ENCODE measurements at regions not wholly inside any gene's neighbourhood (a gene's known extent, or its start where the extent isn't known, plus 50 kb on each side); places are given as distances from the start of the nearest gene placed in this dataset.
A peak's percentile ranks its signal among the peaks of the same experiment; 100 is the strongest.

DNA sequence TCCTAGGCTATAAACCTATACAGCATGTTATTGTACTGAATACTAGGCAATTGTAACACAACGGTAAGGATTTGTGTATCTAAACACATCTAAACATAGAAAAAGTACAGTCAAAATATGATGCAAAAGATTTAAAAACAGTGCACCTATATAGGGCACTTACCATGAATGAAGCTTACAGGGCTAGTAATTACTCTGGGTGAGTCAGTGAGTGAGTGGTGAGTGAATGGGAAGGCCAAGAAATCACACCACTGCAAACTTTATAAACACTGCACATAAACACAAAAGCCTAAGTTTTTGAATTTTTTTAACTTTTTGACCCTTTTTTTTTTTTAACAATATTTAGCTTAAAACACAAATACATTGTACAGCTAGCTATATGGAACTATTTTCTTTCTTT, 204.7 kb upstream of the CTNNB1 start:
- no peak overlapping the region for H3K27ac Mint-ChIP-seq
- H3K9me3 Mint-ChIP-seq, result no peaks in the 10 kb centered on the region
- H3K27me3 Mint-ChIP-seq, result peaks cover 17 to 23% of the 10 kb centered on the region in 2 donors
- H3K4me3 Mint-ChIP-seq, result no peak overlapping the region
- no peak for ATAC-seq
- DNase-seq (ENCODE audit: low spot score), result no peak
- peaks cover 0 to 2% of the 10 kb centered on the region in 2 donors for H3K4me1 Mint-ChIP-seq (ENCODE audit: low read depth in 2 of 2)
- no peaks in the 10 kb centered on the region for H3K36me3 Mint-ChIP-seq

DNA sequence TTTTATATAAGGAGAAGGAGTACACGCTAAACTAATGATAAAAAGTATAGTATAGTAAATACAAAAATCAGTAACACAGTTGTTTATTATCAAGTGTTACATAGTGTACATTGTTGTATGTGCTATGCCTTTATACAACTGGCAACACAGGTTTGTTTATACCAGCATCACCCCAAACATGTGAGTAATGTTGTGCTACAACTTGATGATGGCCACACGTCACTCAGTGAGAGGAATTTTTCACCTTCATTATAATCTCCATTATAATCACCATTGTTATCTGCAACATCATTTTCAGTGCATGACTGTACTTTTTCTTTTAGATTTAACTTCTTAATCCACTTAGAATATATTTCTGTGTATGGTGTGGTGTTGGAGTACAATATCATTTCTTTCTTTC, 204.0 kb upstream of the CTNNB1 start:
- H3K9me3 Mint-ChIP-seq, result no peaks in the 10 kb centered on the region
- peaks cover 0 to 2% of the 10 kb centered on the region in 2 donors for H3K4me1 Mint-ChIP-seq (ENCODE audit: low read depth in 2 of 2)
- H3K27me3 Mint-ChIP-seq, result peaks cover 18 to 24% of the 10 kb centered on the region in 2 donors
- no peak overlapping the region for H3K4me3 Mint-ChIP-seq
- H3K27ac Mint-ChIP-seq, result no peak overlapping the region
- no peak for DNase-seq (ENCODE audit: low spot score)
- H3K36me3 Mint-ChIP-seq, result no peaks in the 10 kb centered on the region
- no peak for ATAC-seq

DNA sequence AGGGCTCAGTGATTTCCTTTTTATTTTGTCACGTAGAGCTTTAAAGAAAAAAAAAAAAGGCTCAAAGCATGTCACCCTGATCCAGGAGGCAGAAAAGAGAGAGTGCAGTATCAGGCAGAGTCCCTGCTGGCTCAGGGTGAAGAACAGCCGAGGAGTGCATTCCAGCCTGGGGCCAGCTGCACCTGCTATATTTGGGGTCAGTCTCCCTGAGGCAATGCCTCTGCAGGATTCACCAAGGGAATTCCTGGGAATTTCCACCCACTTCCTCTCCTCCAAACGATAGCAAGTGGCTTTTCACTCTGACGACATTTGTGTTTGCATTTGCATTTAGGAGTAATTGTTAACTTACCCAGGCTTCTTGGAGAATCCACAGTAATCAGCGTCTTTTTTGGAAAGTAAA, 202.9 kb upstream of the CTNNB1 start:
- peaks cover 0 to 2% of the 10 kb centered on the region in 2 donors for H3K4me1 Mint-ChIP-seq (ENCODE audit: low read depth in 2 of 2)
- H3K27me3 Mint-ChIP-seq, result peaks cover 18 to 27% of the 10 kb centered on the region in 2 donors
- H3K27ac Mint-ChIP-seq, result no peak overlapping the region
- ATAC-seq (no peak), DNase-seq (ENCODE audit: low spot score) (no peak)
- no peaks in the 10 kb centered on the region for H3K36me3 Mint-ChIP-seq
- no peaks in the 10 kb centered on the region for H3K9me3 Mint-ChIP-seq
- H3K4me3 Mint-ChIP-seq, result no peak overlapping the region

DNA sequence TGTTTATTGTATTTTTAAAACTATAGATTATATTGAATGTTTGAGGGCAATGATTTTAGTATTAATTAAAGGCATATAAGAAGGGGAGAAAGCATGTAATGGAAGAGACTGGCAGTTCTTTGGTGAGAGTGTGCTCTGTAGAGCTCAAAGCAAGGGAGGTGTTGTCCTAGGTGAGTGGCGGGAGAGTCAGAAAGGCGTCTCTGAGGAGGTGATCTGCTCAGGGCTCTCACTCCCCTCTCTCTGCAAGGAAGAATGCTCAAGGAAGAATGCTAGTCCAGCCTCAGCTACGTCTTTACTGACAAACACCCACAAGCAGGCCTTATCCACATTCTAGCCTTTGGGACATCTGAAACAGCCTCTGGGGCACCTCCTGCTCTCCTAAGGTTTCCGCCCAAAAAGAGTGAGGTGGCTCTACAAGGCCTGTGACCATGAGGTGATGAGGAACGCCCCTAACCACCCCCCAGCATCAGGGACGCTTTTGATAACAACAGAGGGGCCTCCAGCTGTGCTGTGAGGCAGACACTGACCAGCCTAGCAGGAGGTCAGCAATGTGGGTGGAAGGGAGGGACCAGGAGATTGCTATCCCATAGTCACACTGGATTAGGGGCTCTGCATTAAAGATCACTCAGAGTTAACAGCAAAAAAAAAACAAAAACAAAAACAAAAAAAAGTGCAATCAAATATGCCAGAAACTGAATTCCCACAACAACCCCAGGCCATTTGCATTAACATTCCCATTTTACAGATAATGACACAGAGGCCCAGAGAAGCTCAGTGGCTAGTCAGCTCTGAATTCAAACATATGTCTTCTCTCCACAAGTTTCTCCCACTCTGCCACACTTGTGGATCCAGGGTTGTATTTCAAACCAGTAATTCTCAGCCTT, 202.2 kb upstream of the CTNNB1 start:
- DNase-seq (ENCODE audit: low spot score) (no peak), ATAC-seq (peak in 1 of 2 donors; percentile 6)
- Mint-ChIP-seq H3K9me3 (no peaks in the 10 kb centered on the region), H3K27me3 (peaks cover 18 to 27% of the 10 kb centered on the region in 2 donors), H3K27ac (no peak overlapping the region), H3K4me3 (no peak overlapping the region), H3K36me3 (no peaks in the 10 kb centered on the region), H3K4me1 (ENCODE audit: low read depth in 2 of 2) (peaks cover 0 to 2% of the 10 kb centered on the region in 2 donors)

DNA sequence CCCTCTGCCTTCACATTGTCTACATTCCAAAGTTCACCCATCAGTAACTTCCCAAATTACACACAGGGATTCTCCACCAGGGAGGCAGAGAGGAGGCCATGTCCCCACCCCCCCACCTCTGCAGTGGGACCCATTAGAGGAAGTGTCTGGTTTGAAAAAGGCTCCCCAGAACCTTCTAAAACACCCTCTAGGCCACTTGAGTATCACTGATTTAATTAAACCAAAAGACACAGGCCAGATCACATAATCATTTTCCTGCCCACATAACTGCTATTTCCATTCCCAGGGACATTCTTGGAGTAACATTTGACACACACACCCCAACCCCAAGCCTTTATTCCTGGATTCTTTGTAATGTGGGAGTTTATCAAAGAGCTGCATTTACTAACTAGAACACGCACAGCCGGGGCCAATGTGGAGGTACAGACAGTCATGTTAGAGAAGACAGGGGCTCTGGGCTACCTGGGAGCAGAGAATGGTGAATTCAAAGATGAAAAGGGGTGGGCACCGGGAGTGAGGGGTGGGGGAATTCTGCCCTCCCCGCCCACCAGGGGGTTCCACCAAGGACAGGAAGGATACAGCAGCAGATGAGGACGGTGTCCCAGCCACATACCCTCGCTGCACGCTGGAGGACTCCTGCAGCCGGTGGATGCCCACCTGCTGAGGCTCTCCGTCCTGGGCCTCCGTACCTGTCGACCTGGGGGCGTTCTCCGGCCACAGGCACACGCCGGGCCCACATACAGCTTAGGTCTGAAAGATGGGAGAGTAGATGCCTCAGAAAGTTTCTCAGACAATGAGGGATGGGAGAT, 201.4 kb upstream of the CTNNB1 start:
- Mint-ChIP-seq H3K9me3 (no peaks in the 10 kb centered on the region), H3K27ac (no peak overlapping the region), H3K36me3 (no peaks in the 10 kb centered on the region), H3K27me3 (peaks cover 18 to 25% of the 10 kb centered on the region in 2 donors), H3K4me1 (ENCODE audit: low read depth in 2 of 2) (peaks cover 0 to 2% of the 10 kb centered on the region in 2 donors), H3K4me3 (no peak overlapping the region)
- no peak for ATAC-seq
- DNase-seq (ENCODE audit: low spot score), result no peak

DNA sequence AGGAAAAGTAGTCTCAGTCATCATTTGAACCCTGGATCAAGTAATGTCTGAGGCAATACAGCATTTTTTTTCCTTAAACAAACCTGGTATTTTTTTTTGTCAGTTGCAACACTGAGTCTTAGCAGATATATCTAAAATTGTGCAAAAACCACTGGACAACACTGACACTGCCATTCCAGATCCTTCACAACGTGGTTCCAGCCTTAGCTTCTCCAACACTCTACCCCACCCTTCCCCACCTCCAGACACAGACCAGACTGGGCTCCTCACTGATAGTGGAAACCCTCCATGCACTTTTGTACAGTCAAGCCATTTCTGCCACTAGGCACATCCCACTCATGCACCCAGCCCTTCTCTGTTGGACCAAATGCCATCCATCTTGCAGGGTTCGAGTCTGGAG, 199.6 kb upstream of the CTNNB1 start:
- ATAC-seq, result no peak
- H3K4me3 Mint-ChIP-seq, result no peak overlapping the region
- DNase-seq (ENCODE audit: low spot score), result no peak
- H3K36me3 Mint-ChIP-seq, result no peaks in the 10 kb centered on the region
- no peak overlapping the region for H3K27ac Mint-ChIP-seq
- peaks cover 0 to 2% of the 10 kb centered on the region in 2 donors for H3K4me1 Mint-ChIP-seq (ENCODE audit: low read depth in 2 of 2)
- peaks cover 12 to 21% of the 10 kb centered on the region in 2 donors for H3K27me3 Mint-ChIP-seq
- H3K9me3 Mint-ChIP-seq, result no peaks in the 10 kb centered on the region

DNA sequence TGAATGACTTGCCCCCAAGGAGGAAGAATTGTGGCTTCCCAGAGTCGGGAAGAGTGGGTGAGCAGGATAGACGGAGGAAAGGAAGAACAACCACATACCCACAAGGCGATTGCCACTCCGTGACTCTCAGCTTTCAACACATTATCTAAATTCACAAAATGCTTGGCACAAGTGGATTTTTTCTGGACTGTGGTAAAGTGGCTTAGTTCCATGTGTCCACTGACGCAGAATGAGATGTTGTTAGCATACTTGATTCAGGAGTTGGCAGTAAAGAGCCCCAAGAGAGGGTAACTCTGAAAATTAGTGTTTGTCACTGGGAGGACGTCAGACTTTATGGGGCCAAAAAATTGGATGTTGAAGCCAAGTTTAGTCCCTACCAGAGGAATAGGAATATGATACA, 198.8 kb upstream of the CTNNB1 start:
- no peak overlapping the region for H3K27ac Mint-ChIP-seq
- H3K4me3 Mint-ChIP-seq, result no peak overlapping the region
- H3K27me3 Mint-ChIP-seq, result peaks cover 12 to 21% of the 10 kb centered on the region in 2 donors
- ATAC-seq (no peak), DNase-seq (ENCODE audit: low spot score) (no peak)
- H3K4me1 Mint-ChIP-seq (ENCODE audit: low read depth in 2 of 2), result peaks cover 0 to 2% of the 10 kb centered on the region in 2 donors
- no peaks in the 10 kb centered on the region for H3K36me3 Mint-ChIP-seq
- no peaks in the 10 kb centered on the region for H3K9me3 Mint-ChIP-seq

DNA sequence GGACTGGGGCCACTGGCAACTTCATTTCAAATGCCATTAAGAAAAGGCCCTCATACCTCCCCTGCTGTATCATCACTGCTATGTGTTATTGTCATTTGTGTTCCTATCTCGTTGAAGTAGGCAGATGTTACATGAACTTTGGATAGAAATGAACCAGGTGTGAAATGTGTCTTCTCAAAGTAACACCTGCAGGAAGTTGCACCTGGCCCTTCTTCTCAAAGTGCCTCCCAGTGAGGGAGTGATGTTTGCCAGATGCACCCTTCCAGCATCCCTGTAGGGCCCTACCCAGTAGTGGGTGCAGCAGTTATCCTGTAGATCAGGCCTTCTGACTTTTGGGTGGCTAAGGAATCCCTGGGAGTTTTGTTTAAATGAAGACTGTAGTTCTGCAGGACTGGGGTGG, 197.7 kb upstream of the CTNNB1 start:
- H3K4me1 Mint-ChIP-seq (ENCODE audit: low read depth in 2 of 2), result peaks cover 0 to 2% of the 10 kb centered on the region in 2 donors
- ATAC-seq (no peak), DNase-seq (ENCODE audit: low spot score) (no peak)
- H3K4me3 Mint-ChIP-seq, result no peak overlapping the region
- no peaks in the 10 kb centered on the region for H3K9me3 Mint-ChIP-seq
- peaks cover 9 to 26% of the 10 kb centered on the region in 2 donors for H3K27me3 Mint-ChIP-seq
- H3K36me3 Mint-ChIP-seq, result peaks cover under 1% of the 10 kb centered on the region
- no peak overlapping the region for H3K27ac Mint-ChIP-seq

DNA sequence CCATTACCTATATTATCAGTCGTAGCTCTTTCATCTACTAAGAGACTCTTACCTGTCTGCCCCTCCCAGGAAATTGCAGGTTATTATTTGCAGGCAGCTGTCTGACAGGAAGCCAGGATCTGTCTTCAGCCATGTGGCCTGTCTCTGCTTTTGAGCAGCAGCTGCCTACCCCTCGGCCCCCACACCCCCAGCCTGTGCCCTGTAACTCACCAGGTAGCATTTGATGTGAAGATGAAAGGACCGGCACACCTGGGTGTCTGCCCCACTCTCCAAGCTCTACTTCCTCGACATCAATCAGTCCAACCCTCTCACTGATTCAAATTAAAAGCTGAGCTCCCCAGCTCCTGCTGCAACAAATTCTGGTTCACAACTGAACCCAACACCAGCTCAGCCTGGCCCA, 197.2 kb upstream of the CTNNB1 start:
- no peak overlapping the region for H3K4me3 Mint-ChIP-seq
- peaks cover 0 to 2% of the 10 kb centered on the region in 2 donors for H3K4me1 Mint-ChIP-seq (ENCODE audit: low read depth in 2 of 2)
- peaks cover 5% of the 10 kb centered on the region for H3K36me3 Mint-ChIP-seq
- no peak for ATAC-seq
- H3K9me3 Mint-ChIP-seq, result no peaks in the 10 kb centered on the region
- H3K27ac Mint-ChIP-seq, result no peak overlapping the region
- peaks cover 13 to 31% of the 10 kb centered on the region in 2 donors for H3K27me3 Mint-ChIP-seq
- no peak for DNase-seq (ENCODE audit: low spot score)

DNA sequence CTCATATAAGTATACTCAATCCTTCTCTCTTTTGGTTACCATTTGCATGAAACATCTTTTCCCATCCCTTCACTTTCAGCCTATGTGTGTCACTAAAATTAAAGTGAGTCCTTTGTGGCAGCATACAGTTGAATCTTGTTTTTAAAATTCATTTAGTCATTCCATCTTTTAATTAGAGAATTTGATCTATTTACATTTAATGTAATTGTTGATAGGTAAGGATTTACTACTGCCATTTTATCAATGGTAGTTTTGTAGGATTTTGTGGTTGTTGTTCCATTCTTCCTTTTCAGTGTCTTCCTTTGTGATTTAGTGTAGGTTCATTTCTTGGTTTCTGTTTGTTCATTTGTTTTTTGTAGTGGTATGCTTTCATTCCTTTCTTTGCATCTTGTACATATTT, 191.9 kb upstream of the CTNNB1 start:
- Mint-ChIP-seq H3K27ac (no peak overlapping the region), H3K4me3 (no peak overlapping the region), H3K4me1 (ENCODE audit: low read depth in 2 of 2) (no peaks in the 10 kb centered on the region), H3K27me3 (peaks cover 13 to 43% of the 10 kb centered on the region in 2 donors), H3K36me3 (peaks cover 21% of the 10 kb centered on the region), H3K9me3 (peaks cover 9% of the 10 kb centered on the region)
- ATAC-seq (no peak), DNase-seq (ENCODE audit: low spot score) (no peak)

DNA sequence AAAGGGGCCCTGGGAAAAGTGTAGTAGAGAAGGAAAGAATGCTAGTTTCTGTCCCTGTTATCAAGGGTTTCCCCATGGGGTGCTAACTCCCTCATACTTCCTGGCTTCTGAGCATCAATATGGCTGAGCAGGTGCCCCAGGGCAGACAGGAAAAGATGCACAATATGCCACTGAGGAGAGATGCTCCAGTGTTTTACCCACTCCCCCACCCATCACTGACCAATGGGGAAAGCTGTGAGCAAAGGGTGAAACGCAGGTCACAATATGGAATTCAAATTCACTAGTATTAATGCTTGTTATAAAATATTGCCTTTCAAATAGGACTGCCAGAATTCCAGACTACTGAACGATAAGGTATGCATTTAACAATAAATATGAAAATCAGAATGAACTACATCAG, 187.5 kb upstream of the CTNNB1 start:
- no peak overlapping the region for H3K27ac Mint-ChIP-seq
- H3K27me3 Mint-ChIP-seq, result peaks cover 11 to 37% of the 10 kb centered on the region in 2 donors
- H3K4me1 Mint-ChIP-seq (ENCODE audit: low read depth in 2 of 2), result no peaks in the 10 kb centered on the region
- no peak for ATAC-seq
- peaks cover 17% of the 10 kb centered on the region for H3K36me3 Mint-ChIP-seq
- no peak for DNase-seq (ENCODE audit: low spot score)
- H3K4me3 Mint-ChIP-seq, result no peak overlapping the region
- H3K9me3 Mint-ChIP-seq, result peaks cover 9% of the 10 kb centered on the region

DNA sequence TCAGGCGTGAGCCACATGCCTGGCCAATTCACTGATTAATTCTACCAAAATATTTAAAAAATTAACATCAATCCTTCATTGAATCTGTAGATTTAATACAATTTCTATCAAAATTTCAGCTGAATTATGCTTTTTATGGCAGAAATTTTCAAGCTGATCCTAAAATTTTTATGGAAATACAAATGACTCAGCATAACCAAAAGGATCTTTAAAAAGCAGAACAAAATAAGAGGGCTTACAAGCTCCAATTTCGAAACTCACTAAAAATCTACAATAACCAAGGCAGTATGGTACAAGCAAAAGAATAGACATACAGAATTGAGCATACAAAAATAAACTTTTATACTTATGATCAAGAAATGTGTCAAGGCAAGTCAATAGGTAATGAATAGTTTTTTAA, 180.4 kb upstream of the CTNNB1 start:
- Mint-ChIP-seq H3K36me3 (no peaks in the 10 kb centered on the region), H3K9me3 (no peaks in the 10 kb centered on the region), H3K27me3 (peaks cover 0 to 3% of the 10 kb centered on the region in 2 donors), H3K4me1 (ENCODE audit: low read depth in 2 of 2) (no peaks in the 10 kb centered on the region), H3K27ac (no peak overlapping the region), H3K4me3 (no peak overlapping the region)
- DNase-seq (ENCODE audit: low spot score) (no peak), ATAC-seq (no peak)

DNA sequence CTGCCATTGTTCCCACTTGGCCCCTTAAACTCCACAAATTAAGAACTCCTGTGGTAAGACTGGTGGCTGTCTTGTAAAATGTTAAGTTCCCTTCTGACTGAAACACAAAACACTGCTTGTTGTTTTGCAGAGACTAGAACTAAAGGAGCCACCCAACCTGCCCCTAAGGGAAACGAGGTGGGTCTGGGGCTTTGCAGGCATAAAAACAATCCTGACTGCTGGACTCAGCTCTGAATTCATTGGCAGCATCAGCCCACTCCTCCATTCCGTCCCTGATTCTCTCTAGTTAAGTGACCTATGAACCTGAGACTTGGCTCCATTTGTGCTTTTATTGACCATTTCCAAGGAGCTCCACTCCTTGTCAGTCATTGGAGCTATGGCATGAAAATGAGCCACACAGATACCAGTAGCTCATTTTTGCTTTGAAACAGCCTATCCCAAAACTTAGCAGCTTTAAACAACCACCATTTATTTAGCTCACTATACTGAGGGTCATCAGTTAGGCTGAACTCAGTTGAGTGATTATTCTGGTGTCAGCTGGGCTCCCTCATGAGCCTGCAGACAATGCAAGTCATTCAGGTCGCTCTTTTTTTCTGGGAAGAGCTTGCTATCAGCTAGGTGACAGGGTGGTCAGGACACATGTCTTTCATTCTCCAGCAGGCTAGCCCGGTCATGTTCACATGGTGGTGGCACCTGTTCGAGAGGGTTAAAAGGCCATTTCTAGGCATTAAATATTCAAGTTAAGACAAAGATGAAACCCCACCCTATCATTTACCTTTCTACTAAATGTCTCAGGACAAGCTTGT, 175.1 kb upstream of the CTNNB1 start:
- Mint-ChIP-seq H3K27ac (no peak overlapping the region), H3K9me3 (no peaks in the 10 kb centered on the region), H3K4me3 (no peak overlapping the region), H3K36me3 (no peaks in the 10 kb centered on the region), H3K4me1 (ENCODE audit: low read depth in 2 of 2) (no peaks in the 10 kb centered on the region), H3K27me3 (peaks cover 0 to 3% of the 10 kb centered on the region in 2 donors)
- DNase-seq (ENCODE audit: low spot score) (no peak), ATAC-seq (no peak)

Data from natural killer cell treated with Interleukin-12 subunit alpha and Interleukin-12 subunit beta and Interleukin-15 and Interleukin-18, amount 100 ng/mL, for 72 hours (primary cell).